ENCODE measurements at regions not wholly inside any gene's neighbourhood (a gene's known extent, or its start where the extent isn't known, plus 50 kb on each side); places are given as distances from the start of the nearest gene placed in this dataset.

GRCh38 chr11:91005458-91005857, 782.6 kb upstream of the CHORDC1 start:
- TF ChIP-seq CTCF (IDR thresholded peaks at IDR 0.05) (no peak), REST (IDR thresholded peaks at IDR 0.05; ENCODE audit: insufficient read depth in 1 of 2, low read depth in 2 of 2, low read length in 1 of 2) (no peak), POLR2AphosphoS5 (IDR thresholded peaks at IDR 0.05; ENCODE audit: low read depth, low read length) (no peak), SIN3A (IDR thresholded peaks at IDR 0.05; ENCODE audit: borderline replicate concordance, insufficient read depth, low read depth, low read length) (no peak)
